ENCODE measurements at regions not wholly inside any gene's neighbourhood (a gene's known extent, or its start where the extent isn't known, plus 50 kb on each side); places are given as distances from the start of the nearest gene placed in this dataset.

- TF ChIP-seq EZH2 (IDR thresholded peaks at IDR 0.05; ENCODE audit: insufficient read depth, poor library complexity, severe bottlenecking) (no peak), EZH2phosphoT487 (IDR thresholded peaks at IDR 0.05; ENCODE audit: insufficient read depth, low read depth) (no peak)
Measured at GRCh38 chr2:49222975-49223528, 68.7 kb upstream of the FSHR start.
